Astrocyte (in vitro differentiated cells and primary cell): ENCODE measurements at regions not wholly inside any gene's neighbourhood (a gene's known extent, or its start where the extent isn't known, plus 50 kb on each side); places are given as distances from the start of the nearest gene placed in this dataset.

ENCODE experiments used
- EZH2 ChIP-seq: IDR thresholded peaks from 2 replicates; pipeline ENCODE4 v1.6.1; 2012; ENCODE audit warnings: mild to moderate bottlenecking, low read length, inconsistent platforms; ENCODE audit not compliant: insufficient read depth
- TF ChIP-seq, protein P1 (sequence below): IDR thresholded peaks from 2 replicates; pipeline ENCODE4 v1.5.1; 2011; ENCODE audit warnings: low read depth, mild to moderate bottlenecking, inconsistent platforms, low read length, moderate library complexity; ENCODE audit not compliant: insufficient read depth

DNA sequence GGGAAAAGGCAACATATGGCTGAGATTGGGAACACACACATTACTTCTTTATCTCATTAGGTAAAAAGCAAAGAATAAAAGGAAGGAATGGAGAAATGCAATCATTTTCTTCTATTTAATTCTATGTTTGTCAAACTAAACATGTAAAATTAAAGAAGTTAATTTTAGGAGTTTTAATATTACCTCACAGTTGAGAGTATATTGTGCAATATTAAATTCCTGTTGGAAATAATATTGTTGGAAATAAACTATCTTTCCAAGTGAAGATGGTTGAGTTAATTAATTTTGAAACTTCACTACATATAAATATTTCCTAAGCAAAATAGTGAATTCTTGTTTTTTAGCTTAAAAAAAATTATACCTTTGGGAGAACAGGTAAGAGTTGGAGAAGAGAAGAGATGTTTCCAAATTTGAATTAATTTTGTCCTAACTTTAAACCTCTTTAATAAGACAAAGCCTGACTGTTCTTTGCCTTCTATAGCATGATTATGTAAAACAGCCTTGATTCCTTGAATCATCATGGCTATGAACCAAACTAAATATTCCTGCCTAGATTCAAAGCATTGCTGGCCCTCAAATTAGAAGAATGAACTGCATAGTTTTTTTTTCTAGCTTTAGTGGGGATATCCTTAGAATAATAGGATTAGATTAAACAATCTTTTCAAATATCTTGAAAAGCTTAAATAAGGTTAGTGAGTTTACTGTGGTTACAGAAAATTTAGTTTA lies 1349.1 kb upstream of the ADGRB3 start:
- TF ChIP-seq, protein P1, sequence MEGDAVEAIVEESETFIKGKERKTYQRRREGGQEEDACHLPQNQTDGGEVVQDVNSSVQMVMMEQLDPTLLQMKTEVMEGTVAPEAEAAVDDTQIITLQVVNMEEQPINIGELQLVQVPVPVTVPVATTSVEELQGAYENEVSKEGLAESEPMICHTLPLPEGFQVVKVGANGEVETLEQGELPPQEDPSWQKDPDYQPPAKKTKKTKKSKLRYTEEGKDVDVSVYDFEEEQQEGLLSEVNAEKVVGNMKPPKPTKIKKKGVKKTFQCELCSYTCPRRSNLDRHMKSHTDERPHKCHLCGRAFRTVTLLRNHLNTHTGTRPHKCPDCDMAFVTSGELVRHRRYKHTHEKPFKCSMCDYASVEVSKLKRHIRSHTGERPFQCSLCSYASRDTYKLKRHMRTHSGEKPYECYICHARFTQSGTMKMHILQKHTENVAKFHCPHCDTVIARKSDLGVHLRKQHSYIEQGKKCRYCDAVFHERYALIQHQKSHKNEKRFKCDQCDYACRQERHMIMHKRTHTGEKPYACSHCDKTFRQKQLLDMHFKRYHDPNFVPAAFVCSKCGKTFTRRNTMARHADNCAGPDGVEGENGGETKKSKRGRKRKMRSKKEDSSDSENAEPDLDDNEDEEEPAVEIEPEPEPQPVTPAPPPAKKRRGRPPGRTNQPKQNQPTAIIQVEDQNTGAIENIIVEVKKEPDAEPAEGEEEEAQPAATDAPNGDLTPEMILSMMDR, result no peak
- TF ChIP-seq EZH2, result no peak
